Pons (tissue), 1 donor: ENCODE measurements at regions not wholly inside any gene's neighbourhood (a gene's known extent, or its start where the extent isn't known, plus 50 kb on each side); places are given as distances from the start of the nearest gene placed in this dataset.

Experiments used
- DNase-seq: peaks from one replicate; pipeline ENCODE4 v3.0.0-alpha.2; 2016; ENCODE audit warnings: low spot score

DNA sequence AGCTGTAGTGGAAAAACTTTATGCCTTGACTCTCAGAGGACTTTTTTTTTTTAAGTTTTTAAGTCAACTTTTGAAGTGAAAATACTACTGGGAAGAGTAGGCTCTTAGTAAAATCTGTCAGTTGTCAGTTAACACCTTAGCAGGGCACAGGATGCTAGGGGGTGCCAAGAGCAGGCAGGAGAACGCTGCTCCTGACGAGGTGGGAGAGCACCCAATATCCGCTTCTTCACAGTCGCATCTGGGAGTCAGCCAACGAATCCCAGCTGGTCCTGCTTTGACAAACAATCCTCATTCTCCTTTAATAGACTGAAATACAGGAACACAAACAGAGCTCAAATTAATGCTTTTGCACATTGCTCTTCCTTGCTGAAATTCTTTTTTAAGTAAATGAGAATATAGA is 709.5 kb upstream of the ACVR2A start:
- DNase-seq = peak; percentile 4

DNA sequence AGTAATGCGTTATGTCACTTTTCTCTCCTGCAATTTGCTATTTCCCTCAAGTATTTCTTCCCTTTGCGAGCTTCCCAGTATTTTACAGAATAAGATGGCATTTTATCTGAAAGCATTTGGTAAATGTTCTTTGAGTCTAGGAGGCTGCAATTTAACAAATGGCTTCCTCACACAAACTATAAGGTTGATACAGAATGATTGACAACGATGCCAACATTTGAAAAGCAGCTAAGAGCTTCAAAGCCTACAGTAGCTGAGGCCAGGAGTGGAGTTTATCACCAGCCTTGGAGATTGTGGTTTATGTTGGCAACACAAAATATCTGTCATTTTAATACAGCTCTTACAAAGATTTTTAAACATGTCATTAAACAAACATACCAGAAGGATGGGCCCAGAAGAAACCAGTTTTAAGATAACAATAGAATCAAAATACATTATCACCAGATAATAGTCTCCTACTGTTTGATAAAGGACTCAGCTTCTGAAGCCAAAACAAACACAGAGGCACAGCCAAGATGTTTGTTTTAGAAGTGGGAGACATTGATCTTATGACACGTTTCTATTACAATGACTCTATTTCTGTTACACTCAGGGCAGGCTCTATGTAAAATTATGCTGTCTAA is 711.4 kb upstream of the ACVR2A start:
- DNase-seq = no peak

DNA sequence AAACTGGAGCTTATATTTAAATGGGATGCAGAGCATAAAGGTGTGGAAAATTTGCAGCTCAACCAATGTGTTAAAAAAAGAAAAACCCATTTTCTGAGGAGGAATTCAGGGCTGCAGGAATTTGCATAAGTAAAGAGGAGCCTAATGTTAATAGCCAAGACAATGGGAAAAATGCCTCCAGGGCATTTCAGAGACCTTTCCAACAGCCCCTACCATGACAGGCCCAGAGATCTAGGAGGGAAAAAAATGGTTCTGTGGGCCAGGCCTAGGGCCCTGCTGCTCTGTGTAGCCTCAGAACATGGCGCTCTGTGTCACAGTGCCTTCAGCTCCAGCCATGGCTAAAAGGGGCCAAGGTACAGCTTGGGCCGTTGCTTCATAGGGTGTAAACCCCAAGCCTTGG is 719.7 kb upstream of the ACVR2A start:
- DNase-seq = no peak

DNA sequence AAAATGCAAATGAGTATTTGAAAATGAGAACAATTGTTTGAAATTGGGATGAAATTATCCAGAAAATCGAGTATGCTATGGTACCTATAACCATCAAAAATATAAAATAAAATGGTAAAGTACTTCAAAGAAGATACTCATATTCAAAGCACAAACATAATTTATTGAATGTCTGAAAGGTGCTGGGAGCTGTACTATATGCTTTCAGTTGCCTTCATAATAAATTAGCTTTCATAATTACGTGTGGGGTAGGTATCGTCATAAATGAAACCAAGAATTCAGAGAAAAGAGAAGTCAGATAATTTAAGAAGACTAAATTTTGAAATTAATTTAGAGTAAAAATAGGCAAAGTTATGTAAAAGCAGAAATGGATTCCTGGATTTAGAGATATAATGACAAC is 721.9 kb upstream of the ACVR2A start:
- DNase-seq = no peak

DNA sequence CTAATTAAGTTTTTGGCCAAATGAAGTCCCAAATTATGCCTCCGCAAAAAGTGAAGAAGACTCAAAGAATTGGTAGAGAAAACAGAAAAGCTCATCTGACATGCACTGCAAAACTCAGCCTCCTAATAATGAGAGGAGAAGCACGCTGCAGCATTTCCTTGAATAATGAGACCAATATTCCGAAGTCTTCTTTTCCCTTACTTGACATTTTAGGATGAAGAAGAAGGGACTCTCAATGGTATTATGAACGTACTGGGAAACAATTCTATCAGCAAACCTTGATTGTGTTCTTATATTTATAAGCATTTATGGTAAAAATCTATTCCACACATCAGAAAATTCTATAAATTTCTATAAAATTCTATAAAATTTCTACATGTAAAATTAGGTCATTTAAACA is 733.9 kb upstream of the ACVR2A start:
- DNase-seq = no peak

DNA sequence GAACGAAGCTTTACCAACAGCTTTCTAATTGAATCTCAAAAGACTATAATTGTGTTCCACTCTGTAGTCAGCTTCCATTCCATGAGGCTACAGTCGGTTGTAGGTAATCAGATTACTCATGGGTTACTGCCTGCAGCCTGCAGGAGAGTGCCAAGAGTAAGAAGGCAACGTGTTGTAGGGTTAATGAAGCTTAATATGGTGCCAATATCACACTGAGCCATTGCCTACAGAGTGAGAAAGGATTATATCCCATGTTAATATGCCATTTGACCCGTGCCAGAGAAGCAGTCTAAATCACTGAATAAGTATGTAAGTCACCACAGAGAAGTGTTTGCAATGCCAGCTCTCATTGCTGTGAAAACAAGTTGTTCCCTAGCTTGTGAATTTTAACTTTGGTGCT is 734.5 kb upstream of the ACVR2A start:
- DNase-seq = no peak

DNA sequence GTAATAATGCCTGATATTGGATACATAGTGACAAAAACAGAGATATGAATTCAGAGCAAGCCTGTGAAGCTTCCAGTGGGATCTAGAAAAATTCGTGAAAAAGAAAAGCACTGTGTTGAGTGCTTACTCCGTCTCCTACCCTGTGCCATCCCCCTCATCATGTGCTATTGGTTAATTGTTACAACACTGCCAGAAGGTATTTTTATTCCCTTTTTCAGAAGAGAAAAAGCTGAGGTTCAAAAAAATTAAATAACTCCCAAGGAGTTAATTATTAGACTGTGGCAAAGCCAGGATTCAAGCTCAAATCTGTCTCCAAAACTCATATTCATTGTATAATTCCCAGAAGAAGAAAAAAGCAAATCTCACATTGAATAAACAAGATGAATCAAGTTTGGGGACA is 735.5 kb upstream of the ACVR2A start:
- DNase-seq = no peak

DNA sequence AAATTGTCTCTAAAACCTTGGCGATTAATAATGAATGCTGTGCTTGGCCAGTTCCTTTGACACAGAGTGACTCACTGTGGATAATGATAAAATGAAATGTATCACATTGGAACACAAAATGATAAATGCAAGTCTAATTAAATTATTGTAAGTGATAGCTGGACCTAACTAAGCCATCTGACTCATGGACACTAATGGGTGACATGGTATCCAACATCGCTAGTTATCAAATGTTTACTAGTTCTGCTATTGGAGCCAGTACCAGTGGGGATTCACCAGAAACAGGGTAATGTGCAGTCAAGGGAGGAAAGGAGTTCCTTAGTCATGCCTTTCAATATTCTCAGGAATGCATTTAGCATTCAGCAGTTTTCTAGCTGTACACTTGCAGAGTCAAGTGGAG is 736.3 kb upstream of the ACVR2A start:
- no peak for DNase-seq

DNA sequence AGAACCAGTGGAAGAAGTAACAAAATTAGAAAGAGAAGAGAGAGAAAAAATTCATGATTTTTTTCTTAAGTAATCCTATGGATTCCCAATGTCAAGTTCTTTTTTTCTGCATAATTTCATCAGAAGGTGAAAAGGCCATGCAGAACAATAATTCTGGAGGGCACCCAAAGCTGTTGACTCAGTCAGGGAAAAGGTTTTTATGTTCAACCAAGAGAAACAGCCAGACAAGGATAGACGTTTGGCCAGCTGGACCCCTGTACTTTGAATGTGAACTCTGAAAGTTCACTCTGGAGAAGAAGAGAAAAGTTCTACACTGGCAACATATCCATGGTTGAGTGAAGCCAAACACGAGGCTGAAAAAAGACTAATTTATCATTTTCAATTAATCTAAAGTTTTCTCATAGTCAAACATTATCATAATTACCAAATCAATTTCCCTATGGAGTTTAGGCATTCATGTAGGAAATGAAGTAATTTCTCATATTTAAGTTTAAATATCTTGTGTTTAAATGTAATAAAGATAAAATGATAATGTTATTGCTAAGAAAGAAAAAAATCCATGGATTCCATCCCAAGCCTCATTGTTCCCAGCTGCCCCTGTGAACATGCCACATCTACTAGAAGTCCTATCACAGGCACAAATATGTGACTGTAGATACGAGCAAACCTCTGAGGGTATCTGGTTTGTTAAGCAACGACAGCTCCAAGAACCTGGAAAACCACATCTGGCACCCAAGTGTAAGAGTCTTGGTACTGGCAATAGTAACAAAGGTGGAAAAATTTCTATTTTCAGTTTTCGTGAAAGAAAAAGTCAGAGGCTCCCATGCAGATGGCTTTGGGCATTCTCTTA is 742.7 kb upstream of the ACVR2A start:
- no peak for DNase-seq

DNA sequence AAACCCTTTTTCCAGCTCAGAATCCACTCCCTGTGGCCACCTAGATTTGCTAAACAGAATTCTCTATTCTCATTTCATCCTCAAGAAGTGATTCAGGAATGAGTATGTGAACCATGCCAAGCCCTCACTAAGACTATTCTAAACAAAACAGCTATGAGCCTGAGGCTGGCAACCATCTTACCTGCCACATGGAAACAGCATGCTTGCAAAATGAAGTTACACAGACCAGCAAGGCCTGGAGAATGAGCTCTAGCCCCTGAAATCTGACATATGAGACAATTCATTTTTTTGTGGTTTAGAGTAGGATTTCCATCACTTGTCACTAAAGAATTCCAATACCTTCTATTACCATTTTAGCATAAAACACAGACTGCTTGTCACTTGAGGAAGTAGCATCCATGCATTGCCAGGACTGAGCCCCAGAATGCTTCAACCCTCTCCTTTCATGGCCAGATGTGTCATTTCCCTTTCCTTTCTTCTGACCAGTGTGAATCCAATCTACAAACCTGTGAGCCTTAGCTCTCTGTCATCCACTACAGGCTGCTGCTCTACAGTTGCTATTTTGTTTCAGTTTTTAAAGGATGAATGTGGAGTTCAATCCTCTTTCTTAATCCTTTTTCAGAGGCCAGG is 744.3 kb upstream of the ACVR2A start:
- no peak for DNase-seq

DNA sequence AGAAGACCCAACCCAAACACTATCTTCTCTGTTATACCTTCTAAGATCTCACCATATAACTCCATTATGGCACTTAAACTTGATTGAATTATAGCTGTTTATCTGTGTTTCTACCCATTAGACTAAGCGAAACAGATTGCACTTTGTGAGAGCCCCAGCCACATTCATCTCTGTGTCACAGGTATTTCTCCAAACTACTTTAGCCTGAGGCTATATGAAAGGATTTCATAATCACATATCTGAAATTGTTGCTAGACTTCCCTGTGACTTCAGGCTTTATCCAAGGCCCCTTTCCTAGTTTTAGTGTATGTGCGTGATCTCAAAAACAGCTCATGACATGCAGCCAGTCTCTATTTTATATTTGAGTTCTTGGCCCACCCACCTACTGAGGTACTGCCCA is 745.0 kb upstream of the ACVR2A start:
- DNase-seq = no peak

DNA sequence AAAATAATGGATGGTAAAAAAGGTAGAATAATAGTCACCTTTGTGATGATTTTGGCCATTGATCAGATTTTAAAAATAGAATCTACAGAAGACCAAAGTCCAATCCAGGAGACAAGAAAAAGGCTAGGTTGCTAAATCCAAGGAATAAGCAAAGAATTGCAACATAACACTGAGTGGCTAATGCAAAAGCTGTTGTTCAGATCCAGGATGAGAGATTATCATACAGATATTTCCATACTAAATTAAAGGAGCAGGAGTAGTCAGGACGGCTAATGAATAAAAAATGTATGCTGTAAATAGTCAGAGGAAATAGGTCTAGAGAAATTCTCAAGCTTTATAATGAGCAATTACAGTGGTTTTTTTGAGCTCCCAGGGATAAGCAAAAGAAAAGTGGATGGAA is 745.9 kb upstream of the ACVR2A start:
- DNase-seq = no peak

DNA sequence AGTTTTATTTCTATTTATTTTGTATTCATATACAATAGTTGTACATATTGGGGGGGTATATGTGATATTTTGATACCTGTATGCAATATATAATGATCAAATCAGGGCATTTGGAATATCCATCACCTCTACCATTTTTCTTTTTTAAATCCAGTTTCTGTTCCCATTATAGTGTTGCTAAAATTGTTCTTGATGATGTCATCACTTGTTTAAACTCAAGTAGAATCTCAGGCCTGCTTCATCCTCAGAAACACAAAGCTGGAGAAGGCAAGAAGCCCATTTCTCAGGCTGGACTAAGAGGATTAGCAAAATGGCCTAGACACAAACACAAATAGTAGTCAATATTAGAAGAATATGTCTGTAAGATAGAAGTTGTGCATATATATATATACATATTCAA is 747.1 kb upstream of the ACVR2A start:
- DNase-seq = no peak

DNA sequence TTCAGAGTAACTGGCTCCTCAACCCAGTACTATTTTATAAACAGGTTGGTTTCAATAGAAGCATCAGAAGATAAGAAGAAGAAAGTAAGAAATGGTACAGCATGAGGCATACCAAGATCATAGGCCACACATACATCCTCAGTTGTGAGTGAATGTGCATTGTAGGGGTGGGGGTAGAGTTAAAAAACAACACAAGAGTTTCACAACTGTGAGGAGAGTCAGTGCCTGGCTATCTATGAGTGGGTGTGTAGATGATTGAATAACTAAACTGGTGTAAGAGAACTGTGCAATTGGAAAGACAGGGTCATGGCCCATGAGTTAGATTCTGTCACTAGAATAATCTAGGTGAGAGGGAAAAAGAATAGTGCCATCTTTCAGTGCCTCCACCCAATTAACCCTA is 748.2 kb upstream of the ACVR2A start:
- no peak for DNase-seq

DNA sequence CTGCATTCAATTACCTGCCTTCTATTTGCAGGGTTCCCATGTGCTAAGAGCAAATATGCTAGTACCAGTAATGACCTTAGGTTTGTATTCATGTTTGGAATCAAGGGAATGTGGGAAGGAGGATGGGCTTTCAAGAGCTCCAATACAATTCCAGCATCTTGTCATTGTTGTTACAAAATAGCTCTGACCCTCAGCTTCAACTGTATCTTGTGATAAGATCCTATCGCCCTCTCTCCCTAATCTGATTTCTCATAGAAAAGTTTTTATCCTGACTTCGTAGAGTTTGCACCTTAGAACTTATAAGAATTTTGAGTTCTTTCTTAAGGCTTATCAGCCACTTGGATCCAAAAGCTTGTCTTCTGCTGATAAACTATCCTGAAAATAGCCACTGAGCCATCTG is 749.5 kb upstream of the ACVR2A start:
- no peak for DNase-seq

DNA sequence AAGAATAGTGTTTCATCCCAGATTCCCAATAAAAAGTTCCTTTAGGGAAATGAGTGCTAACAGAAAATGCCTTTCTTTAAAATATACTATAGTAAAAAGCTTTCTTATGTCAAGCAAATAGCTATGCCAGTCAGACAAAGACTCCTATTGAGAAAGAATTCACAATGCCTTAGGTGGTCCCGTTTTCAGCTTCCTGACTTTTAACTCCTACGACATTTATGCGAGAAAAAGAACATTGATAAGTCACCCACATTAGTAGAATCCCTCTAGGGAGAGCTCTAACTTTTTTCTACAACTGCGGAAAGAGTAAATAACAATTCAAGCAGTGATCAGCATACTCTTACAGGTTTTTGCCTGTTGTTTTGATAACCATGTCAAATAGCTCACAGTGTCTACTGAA is 750.8 kb upstream of the ACVR2A start:
- no peak for DNase-seq

DNA sequence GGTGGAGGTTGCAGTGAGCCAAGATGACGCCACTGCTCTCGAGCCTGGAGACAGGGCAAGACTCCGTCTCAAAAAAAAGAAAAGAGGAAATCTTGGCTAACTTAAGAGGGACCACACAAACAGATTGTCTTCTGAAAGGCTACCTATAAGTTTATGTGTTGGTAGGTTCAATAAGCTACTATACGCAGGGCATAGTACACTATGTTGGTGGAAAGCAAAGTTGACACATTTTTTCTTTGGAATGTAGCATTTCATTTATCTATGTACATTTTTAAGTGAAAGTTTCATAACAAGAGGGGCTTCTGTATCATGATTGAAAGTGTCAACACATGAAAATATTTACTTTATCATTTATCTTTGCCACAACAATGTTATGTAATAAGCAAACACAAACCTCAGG is 752.6 kb upstream of the ACVR2A start:
- DNase-seq = no peak

DNA sequence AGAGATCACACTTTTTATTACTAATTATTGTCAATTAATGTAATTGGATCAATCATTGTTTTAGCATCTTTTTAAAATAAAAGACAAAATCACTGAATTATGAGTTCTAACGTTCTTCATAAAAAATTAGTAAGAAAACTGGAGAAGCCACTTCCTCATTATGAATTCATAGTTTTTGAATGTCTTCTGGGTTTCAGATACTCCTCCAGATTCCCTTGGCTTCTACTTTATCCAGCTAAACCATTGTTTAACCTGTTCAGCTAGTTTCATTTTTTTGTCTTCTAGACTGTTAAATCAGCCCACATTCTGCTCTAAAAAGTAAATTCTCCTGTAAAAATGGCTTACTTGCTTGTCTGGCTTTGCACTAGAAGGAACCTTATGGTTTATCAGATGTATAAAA is 753.4 kb upstream of the ACVR2A start:
- no peak for DNase-seq

DNA sequence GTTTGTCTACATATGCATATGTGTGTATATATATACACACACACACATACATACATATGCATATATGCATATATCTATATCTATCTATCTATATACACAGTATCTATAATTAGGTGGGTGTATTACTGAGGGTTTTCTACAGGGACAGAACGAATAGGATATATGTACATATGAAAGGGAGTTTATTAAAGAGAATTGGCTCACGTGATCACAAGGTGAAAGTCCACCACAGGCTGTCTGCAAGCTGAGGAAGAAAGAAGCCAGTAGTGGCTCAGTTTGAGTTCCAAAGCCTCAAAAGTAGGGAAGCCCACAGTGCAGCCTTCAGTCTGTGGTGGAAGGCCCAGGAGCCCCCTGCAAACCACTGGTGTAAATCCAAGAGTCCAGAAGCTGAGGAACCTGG is 756.0 kb upstream of the ACVR2A start:
- DNase-seq = no peak

DNA sequence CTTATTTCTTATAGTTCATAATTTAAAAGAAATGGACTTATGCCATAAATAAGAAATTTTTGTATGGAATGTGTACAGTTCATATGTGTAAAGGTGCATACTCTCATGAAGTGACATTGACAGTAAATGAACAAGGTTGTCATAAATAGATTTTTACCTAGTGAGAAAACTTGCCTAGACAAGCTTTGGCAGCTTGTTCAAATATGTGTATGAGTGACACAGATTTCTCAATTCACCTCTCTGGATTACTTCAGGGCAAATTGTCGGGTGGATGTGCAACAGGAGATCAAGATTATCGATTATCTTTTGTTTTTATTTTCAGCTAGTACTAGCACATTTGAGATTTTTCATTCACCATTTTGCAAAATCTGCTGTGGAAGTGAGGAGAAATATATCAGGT is 758.1 kb upstream of the ACVR2A start:
- no peak for DNase-seq

DNA sequence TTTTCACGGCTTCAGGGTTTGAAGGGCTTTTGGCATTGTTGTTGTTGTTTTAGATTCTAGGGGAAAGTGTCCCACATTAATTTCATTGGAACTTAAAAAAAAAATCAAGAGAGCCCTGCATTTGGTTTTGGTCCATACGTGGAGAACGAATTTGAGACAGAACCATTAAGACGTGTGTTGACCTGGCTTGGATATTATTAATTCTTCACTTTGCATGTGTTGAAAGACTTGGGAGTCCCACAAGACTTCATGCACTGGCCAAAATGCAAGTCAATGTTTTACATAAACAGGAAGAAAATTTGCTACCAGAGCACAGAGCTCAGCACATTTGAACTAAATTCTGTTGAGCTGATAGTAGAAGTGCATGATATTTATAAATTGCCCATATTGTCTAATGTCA is 761.2 kb upstream of the ACVR2A start:
- DNase-seq = no peak

DNA sequence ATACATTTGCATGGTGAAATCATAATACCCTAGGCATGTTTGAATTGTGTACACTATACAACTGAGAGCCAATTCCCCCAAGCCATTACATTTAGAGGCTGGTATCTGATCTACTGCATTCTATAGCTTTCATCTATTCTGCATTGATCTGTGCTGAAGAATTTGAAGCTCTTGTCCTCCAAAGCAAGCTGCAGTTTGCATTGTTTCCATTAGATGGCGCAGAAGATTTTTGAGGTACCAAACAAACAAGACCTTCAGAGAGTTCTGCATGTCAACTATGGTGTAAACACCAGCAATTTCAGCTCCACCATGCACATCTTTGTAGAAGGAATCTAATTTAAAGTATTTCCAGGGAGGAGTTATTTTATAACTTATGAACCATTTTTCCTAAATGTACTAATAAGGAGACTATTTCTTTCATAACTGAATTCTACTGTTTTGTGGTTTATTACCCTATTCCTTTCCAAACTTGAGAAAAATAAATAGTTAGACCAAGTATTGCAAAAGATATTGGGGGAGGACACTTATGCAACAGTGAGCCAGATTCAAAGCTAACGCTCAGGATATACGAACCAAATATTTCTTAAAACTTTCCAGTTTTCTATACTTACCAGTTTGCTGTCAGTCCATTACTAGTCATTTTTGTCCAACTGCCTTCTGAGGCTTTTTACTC is 761.8 kb upstream of the ACVR2A start:
- DNase-seq = peak; percentile 96

DNA sequence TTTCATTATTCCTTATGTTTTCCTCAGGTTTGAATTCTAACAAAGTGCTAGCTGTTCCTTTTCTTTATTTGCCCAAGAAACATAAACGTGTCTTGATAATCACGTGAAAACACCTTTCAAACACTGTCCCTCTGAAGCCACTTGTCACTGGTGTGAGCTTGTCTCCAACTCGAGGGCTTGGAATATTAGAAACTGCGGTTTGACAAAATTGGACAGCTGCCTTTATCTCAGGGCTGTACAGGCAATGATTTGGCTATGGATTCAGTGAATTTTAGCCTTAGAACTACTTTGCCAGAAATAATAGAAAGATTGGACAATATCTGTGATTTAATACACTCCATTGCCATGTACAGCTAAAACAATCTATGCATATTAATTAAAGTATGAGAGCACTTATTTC is 763.0 kb upstream of the ACVR2A start:
- peak; percentile 2 for DNase-seq
